HEK293 (cell line): ENCODE measurements at regions not wholly inside any gene's neighbourhood (a gene's known extent, or its start where the extent isn't known, plus 50 kb on each side); places are given as distances from the start of the nearest gene placed in this dataset.

Source experiments
- ZFP37 ChIP-seq: fragments of 450-650 bp; formaldehyde crosslinking; IDR thresholded peaks from 2 replicates; pipeline ENCODE4 v1.5.1; 2016; ENCODE audit warnings: missing biosample characterization, missing genetic modification characterization
- ZNF114 ChIP-seq: fragments of 450-650 bp; formaldehyde crosslinking; IDR thresholded peaks from 2 replicates; pipeline ENCODE4 v1.5.0; 2017; ENCODE audit warnings: missing biosample characterization, missing genetic modification characterization
- ZNF274 ChIP-seq, 2 experiments: fragments of 200-500 bp in 1 of 2; fragments of 450-650 bp in 1 of 2; sonication (Bioruptor generic) in 1 of 2; formaldehyde crosslinking in 1 of 2; IDR thresholded peaks; 2 replicates each; pipeline versions ENCODE4 v1.5.1 to v1.6.1; 2014 to 2016; ENCODE audit warnings: borderline replicate concordance in 1 of 2, inconsistent platforms in 1 of 2, low read length in 1 of 2, missing biosample characterization in 1 of 2, missing genetic modification characterization in 1 of 2
- ZNF670 ChIP-seq: fragments of 450-650 bp; formaldehyde crosslinking; IDR thresholded peaks from 2 replicates; pipeline ENCODE4 v1.5.1; 2016; ENCODE audit warnings: missing biosample characterization, missing genetic modification characterization, low read depth
- ZNF837 ChIP-seq: fragments of 450-650 bp; formaldehyde crosslinking; IDR thresholded peaks from 2 replicates; pipeline ENCODE4 v1.5.1; 2016; ENCODE audit warnings: missing biosample characterization, missing genetic modification characterization
- TF ChIP-seq, protein P1 (sequence below): fragments of 450-650 bp; formaldehyde crosslinking; IDR thresholded peaks from 2 replicates; pipeline ENCODE4 v1.5.1; 2016; ENCODE audit warnings: missing biosample characterization, missing genetic modification characterization

DNA sequence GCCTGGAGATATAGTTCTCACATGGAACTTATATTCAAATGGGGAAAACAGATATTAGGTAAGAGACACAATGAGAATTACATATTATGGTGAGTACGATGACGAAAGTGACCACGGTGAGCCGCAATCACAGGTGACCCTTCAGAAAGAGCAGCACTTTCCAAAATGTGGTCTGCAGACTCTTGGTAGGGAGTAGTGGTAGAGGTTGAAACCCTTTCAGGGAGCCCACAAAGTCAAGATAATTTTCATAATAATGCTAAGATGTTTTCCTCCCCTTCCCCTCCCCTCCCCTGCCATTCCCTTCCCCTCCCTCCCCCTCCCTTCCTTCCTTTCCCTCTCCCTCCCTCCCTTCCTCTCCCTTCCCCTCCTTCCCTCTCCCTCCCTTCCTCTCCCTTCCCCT is 83.5 kb upstream of the AKT3 start:
- no peak for TF ChIP-seq ZNF670 (tag by site-specific recombination)
- TF ChIP-seq ZNF837 (tag by site-specific recombination), result no peak
- no peak for TF ChIP-seq ZNF274 (IDR thresholded peaks at IDR 0.05; ENCODE audit: low read length)
- TF ChIP-seq ZNF274 (tag by site-specific recombination; IDR thresholded peaks at IDR 0.05; ENCODE audit: borderline replicate concordance), result no peak
- TF ChIP-seq ZFP37, result no peak
- TF ChIP-seq, protein P1, sequence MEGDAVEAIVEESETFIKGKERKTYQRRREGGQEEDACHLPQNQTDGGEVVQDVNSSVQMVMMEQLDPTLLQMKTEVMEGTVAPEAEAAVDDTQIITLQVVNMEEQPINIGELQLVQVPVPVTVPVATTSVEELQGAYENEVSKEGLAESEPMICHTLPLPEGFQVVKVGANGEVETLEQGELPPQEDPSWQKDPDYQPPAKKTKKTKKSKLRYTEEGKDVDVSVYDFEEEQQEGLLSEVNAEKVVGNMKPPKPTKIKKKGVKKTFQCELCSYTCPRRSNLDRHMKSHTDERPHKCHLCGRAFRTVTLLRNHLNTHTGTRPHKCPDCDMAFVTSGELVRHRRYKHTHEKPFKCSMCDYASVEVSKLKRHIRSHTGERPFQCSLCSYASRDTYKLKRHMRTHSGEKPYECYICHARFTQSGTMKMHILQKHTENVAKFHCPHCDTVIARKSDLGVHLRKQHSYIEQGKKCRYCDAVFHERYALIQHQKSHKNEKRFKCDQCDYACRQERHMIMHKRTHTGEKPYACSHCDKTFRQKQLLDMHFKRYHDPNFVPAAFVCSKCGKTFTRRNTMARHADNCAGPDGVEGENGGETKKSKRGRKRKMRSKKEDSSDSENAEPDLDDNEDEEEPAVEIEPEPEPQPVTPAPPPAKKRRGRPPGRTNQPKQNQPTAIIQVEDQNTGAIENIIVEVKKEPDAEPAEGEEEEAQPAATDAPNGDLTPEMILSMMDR (tag by site-specific recombination), result no peak
- TF ChIP-seq ZNF114 (tag by site-specific recombination), result no peak
